ENCODE measurements at regions not wholly inside any gene's neighbourhood (a gene's known extent, or its start where the extent isn't known, plus 50 kb on each side); places are given as distances from the start of the nearest gene placed in this dataset.

DNA sequence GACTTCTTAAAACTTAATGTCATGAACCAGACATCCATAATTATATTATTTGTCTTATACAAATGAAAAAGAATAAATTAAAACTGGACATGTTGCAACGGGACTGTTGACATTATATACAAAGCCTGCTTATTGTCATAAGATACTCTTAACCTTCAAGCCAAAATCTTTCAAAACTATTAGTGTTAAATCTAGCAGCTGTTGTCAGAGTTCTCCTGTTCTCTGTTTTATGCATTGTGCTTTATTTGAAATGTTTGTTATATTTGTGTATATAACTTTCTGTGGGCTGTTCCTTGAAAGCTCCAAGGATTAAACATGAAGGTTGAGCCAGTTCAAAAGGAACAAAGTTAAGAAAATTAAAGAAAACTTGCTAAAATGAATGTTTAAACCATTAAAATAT is 335.5 kb upstream of the NT5C1B start (continued):
- no peak for TF ChIP-seq ZNF280B (CRISPR knock-in tag; IDR thresholded peaks at IDR 0.05)
- no peak for TF ChIP-seq ZNF23 (CRISPR knock-in tag; IDR thresholded peaks at IDR 0.05)

DNA sequence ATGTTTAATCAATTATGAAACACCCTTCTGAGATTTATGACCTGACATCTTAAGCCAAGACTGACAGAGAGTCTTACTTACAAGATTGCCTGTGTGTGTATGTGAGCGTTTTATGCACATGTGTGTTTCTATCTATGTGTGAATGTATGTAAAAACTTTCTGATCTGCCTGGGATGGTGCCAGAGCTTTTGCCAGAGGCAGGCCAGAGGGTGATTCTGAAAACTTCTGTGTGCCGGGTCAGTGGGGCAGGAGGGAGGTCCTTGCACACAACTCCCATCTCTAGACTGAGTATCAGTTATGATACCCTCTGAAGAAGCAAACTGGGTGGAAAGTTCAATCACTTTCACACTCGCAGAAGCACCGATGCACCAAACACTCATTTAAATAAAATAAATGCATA is 335.0 kb upstream of the NT5C1B start:
- no peaks in the 10 kb centered on the region for H4K20me1 ChIP-seq (replicated peaks; ENCODE audit: control insufficient read depth, insufficient read depth, low read length)
- H3K27ac ChIP-seq (ENCODE audit: extremely low read depth, low read depth, low read length) = no peak overlapping the region
- H3K4me1 ChIP-seq (replicated peaks in 1 of 2; ENCODE audit: control insufficient read depth in 2 of 2, insufficient read depth in 2 of 2, low read length in 2 of 2) = no peaks in the 10 kb centered on the region
- H2AFZ ChIP-seq (ENCODE audit: low read depth, low read length) = no peak overlapping the region
- H3K9ac ChIP-seq (ENCODE audit: insufficient read depth in 1 of 2, low read depth in 2 of 2, low read length in 2 of 2) = no peak overlapping the region
- H3K9me1 ChIP-seq (ENCODE audit: control insufficient read depth, insufficient read depth, low read length) = no peaks in the 10 kb centered on the region
- no peak overlapping the region for H3K4me2 ChIP-seq (ENCODE audit: insufficient read depth, low read length)
- ATAC-seq (no peak), DNase-seq (ENCODE audit: extremely low read depth in 1 of 4, low spot score in 3 of 4) (no peak), FAIRE-seq (no peak)
- in situ Hi-C loops (cut with MboI) = no loop called here
- H3K79me2 ChIP-seq (ENCODE audit: control insufficient read depth, insufficient read depth, low read length) = no peaks in the 10 kb centered on the region
- no peak overlapping the region for H3K4me3 ChIP-seq
- H3K9me3 ChIP-seq (replicated peaks; ENCODE audit: control insufficient read depth, insufficient read depth, low read depth, low read length) = no peaks in the 10 kb centered on the region; the same call in 1 of the 2 replicates
- intact Hi-C loops (cut with micrococcal nuclease) = no loop called here
- WGBS (ENCODE audit: insufficient coverage, low coverage, missing lambda C conversion rate) = 0% methylated on average over 4 of the region's 4 CpGs
- no peaks in the 10 kb centered on the region for H3K27me3 ChIP-seq (ENCODE audit: control insufficient read depth in 2 of 2, insufficient read depth in 2 of 2, low read length in 2 of 2)
- no peaks in the 10 kb centered on the region for H3K36me3 ChIP-seq (ENCODE audit: control insufficient read depth, insufficient read depth, low read length)
- ChIA-PET POLR2A (no interaction called here), CTCF (ENCODE audit: low intra/inter-chr PET ratio) (no interaction called here)
- no TSS peak for BruUV-seq (replicated peaks)
- TF ChIP-seq, protein P1, sequence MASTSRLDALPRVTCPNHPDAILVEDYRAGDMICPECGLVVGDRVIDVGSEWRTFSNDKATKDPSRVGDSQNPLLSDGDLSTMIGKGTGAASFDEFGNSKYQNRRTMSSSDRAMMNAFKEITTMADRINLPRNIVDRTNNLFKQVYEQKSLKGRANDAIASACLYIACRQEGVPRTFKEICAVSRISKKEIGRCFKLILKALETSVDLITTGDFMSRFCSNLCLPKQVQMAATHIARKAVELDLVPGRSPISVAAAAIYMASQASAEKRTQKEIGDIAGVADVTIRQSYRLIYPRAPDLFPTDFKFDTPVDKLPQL (IDR thresholded peaks at IDR 0.05; ENCODE audit: extremely low read depth, insufficient read length) = no peak
- TF ChIP-seq NFIC (IDR thresholded peaks at IDR 0.05) (no peak), MAFG (tag; conservative IDR thresholded peaks at IDR 0.05) (no peak), CLOCK (CRISPR knock-in tag; IDR thresholded peaks at IDR 0.05; ENCODE audit: borderline replicate concordance) (no peak), NCOR1 (IDR thresholded peaks at IDR 0.05) (no peak), ZNF146 (CRISPR knock-in tag; IDR thresholded peaks at IDR 0.05; ENCODE audit: unreplicated experiment) (no peak), RFX5 (IDR thresholded peaks at IDR 0.05; ENCODE audit: low read depth, low read length) (no peak), ZBTB33 (CRISPR knock-in tag; IDR thresholded peaks at IDR 0.05) (no peak), CREBBP (IDR thresholded peaks at IDR 0.05; ENCODE audit: low read depth, low read length) (no peak)
- TF ChIP-seq, protein P2, sequence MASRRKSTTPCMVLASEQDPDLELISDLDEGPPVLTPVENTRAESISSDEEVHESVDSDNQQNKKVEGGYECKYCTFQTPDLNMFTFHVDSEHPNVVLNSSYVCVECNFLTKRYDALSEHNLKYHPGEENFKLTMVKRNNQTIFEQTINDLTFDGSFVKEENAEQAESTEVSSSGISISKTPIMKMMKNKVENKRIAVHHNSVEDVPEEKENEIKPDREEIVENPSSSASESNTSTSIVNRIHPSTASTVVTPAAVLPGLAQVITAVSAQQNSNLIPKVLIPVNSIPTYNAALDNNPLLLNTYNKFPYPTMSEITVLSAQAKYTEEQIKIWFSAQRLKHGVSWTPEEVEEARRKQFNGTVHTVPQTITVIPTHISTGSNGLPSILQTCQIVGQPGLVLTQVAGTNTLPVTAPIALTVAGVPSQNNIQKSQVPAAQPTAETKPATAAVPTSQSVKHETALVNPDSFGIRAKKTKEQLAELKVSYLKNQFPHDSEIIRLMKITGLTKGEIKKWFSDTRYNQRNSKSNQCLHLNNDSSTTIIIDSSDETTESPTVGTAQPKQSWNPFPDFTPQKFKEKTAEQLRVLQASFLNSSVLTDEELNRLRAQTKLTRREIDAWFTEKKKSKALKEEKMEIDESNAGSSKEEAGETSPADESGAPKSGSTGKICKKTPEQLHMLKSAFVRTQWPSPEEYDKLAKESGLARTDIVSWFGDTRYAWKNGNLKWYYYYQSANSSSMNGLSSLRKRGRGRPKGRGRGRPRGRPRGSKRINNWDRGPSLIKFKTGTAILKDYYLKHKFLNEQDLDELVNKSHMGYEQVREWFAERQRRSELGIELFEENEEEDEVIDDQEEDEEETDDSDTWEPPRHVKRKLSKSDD (conservative IDR thresholded peaks at IDR 0.05; ENCODE audit: low read length) = no peak
